ENCODE measurements at regions not wholly inside any gene's neighbourhood (a gene's known extent, or its start where the extent isn't known, plus 50 kb on each side); places are given as distances from the start of the nearest gene placed in this dataset.

DNA sequence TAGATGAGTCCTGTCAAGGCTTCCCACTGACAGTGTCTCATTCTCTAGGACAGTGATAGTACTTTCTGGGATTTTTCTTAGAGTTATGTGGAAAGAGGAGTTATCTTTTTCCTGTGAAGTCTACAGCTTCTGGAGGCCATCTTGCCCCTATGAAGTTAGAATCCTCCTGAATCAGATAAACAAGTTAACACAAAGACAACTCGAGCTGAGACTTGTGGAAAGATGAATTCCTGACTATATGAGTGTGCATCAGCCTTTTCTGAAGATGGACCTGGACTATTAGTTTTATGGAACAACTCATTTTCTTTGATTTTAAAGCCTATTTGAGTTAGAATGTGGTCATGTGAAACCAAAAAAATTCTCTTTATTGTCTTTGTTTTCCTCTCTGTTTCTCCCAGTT lies 290.9 kb downstream of the LRRIQ3 start:
- Histone ChIP-seq H3K9me3 (no peaks in the 10 kb centered on the region), H3K27ac (no peak overlapping the region), H3K4me3 (no peak overlapping the region), H3K27me3 (no peaks in the 10 kb centered on the region), H3K4me1 (no peaks in the 10 kb centered on the region), H3K36me3 (no peaks in the 10 kb centered on the region)
- WGBS, 4 donors: 38 to 54% (median 44%) methylated on average over 1 of the region's 1 CpG
- intact Hi-C loops (cut with DNase I): no loop called here
- DNase-seq (no peak), ATAC-seq (no peak)
- TF ChIP-seq, protein P1, sequence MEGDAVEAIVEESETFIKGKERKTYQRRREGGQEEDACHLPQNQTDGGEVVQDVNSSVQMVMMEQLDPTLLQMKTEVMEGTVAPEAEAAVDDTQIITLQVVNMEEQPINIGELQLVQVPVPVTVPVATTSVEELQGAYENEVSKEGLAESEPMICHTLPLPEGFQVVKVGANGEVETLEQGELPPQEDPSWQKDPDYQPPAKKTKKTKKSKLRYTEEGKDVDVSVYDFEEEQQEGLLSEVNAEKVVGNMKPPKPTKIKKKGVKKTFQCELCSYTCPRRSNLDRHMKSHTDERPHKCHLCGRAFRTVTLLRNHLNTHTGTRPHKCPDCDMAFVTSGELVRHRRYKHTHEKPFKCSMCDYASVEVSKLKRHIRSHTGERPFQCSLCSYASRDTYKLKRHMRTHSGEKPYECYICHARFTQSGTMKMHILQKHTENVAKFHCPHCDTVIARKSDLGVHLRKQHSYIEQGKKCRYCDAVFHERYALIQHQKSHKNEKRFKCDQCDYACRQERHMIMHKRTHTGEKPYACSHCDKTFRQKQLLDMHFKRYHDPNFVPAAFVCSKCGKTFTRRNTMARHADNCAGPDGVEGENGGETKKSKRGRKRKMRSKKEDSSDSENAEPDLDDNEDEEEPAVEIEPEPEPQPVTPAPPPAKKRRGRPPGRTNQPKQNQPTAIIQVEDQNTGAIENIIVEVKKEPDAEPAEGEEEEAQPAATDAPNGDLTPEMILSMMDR (IDR thresholded peaks at IDR 0.05): no peak
- TF ChIP-seq POLR2A (IDR thresholded peaks at IDR 0.05): no peak

- Histone ChIP-seq H3K36me3 (no peaks in the 10 kb centered on the region), H3K4me1 (no peaks in the 10 kb centered on the region), H3K27ac (no peak overlapping the region), H3K4me3 (no peak overlapping the region), H3K27me3 (no peaks in the 10 kb centered on the region), H3K9me3 (no peaks in the 10 kb centered on the region)
- TF ChIP-seq POLR2A (IDR thresholded peaks at IDR 0.05): no peak
- TF ChIP-seq, protein P1 (IDR thresholded peaks at IDR 0.05): no peak
- no peak for ATAC-seq
- intact Hi-C loops (cut with DNase I): no loop called here
- WGBS, 4 donors: 87 to 91% (median 89%) methylated on average over 3 of the region's 3 CpGs
- DNase-seq: no peak
Observed at GRCh38 chr1:73903092-73903491, 294.9 kb downstream of the LRRIQ3 start.

GRCh38 chr1:73901738-73902137 lies 296.2 kb downstream of the LRRIQ3 start:
- intact Hi-C loops (cut with DNase I): no loop called here
- DNase-seq (no peak), ATAC-seq (no peak)
- Histone ChIP-seq H3K9me3 (no peaks in the 10 kb centered on the region), H3K27ac (no peak overlapping the region), H3K4me3 (no peak overlapping the region), H3K4me1 (no peaks in the 10 kb centered on the region), H3K27me3 (no peaks in the 10 kb centered on the region), H3K36me3 (no peaks in the 10 kb centered on the region)
- TF ChIP-seq POLR2A (IDR thresholded peaks at IDR 0.05): no peak
- TF ChIP-seq, protein P1 (IDR thresholded peaks at IDR 0.05): no peak
- WGBS, 4 donors: 61 to 67% (median 65%) methylated on average over 5 of the region's 5 CpGs

GRCh38 chr1:73899311-73899710 lies 298.7 kb downstream of the LRRIQ3 start:
- no peaks in the 10 kb centered on the region for H3K9me3 ChIP-seq
- intact Hi-C loops (cut with DNase I): no loop called here
- no peak overlapping the region for H3K4me3 ChIP-seq
- H3K36me3 ChIP-seq: no peaks in the 10 kb centered on the region
- TF ChIP-seq POLR2A (IDR thresholded peaks at IDR 0.05): no peak
- TF ChIP-seq, protein P1 (IDR thresholded peaks at IDR 0.05): no peak
- H3K27ac ChIP-seq: no peak overlapping the region
- H3K27me3 ChIP-seq: no peaks in the 10 kb centered on the region
- 42 to 56% (median 50%) methylated on average over 3 of the region's 3 CpGs for WGBS, 4 donors
- DNase-seq: no peak
- no peaks in the 10 kb centered on the region for H3K4me1 ChIP-seq
- no peak for ATAC-seq

Measured in heart left ventricle (tissue), 16 donors.